PFSK-1 (cell line): ENCODE measurements at regions not wholly inside any gene's neighbourhood (a gene's known extent, or its start where the extent isn't known, plus 50 kb on each side); places are given as distances from the start of the nearest gene placed in this dataset.

Source experiments
- POLR2AphosphoS5 ChIP-seq: IDR thresholded peaks from 2 replicates; pipeline ENCODE4 v1.6.1; 2012; ENCODE audit warnings: low read depth, mild to moderate bottlenecking, control low read depth, low read length, moderate library complexity
- SIN3A ChIP-seq: IDR thresholded peaks from 2 replicates; pipeline ENCODE4 v1.6.1; 2012; ENCODE audit warnings: mild to moderate bottlenecking, low read length, moderate library complexity, borderline replicate concordance; ENCODE audit not compliant: insufficient read depth

- TF ChIP-seq POLR2AphosphoS5 (no peak), SIN3A (no peak)
Measured at GRCh38 chr22:48358886-48359612, 1468.6 kb downstream of the BRD1 start.
